KMS-11 (cell line): ENCODE measurements at regions not wholly inside any gene's neighbourhood (a gene's known extent, or its start where the extent isn't known, plus 50 kb on each side); places are given as distances from the start of the nearest gene placed in this dataset.

Experiments
- H2AFZ ChIP-seq: fragments of 200-600 bp; sonication (generic); 2 replicates; pipeline ENCODE4 v1.6.1; 2016; ENCODE audit warnings: antibody characterized with exemption, mixed run types, low read depth
- H3K27ac ChIP-seq: fragments of 200-600 bp; sonication (generic); 2 replicates; pipeline ENCODE4 v1.6.1; 2016; ENCODE audit warnings: mild to moderate bottlenecking, mixed run types
- H3K27me3 ChIP-seq: fragments of 200-600 bp; sonication (generic); 2 replicates; pipeline ENCODE4 v1.6.1; 2017; ENCODE audit warnings: mild to moderate bottlenecking, low read depth, mixed run types, moderate library complexity; ENCODE audit not compliant: insufficient read depth
- H3K36me3 ChIP-seq: fragments of 200-600 bp; sonication (generic); 2 replicates; pipeline ENCODE4 v1.6.1; 2017; ENCODE audit warnings: mild to moderate bottlenecking, mixed run types; ENCODE audit not compliant: insufficient read depth
- H3K4me1 ChIP-seq: fragments of 200-600 bp; sonication (generic); 2 replicates; pipeline ENCODE4 v1.6.1; 2016; ENCODE audit warnings: mild to moderate bottlenecking, low read depth, mixed run types; ENCODE audit not compliant: poor library complexity, severe bottlenecking
- H3K4me2 ChIP-seq: fragments of 200-600 bp; sonication (generic); 2 replicates; pipeline ENCODE4 v1.7.0; 2016; ENCODE audit warnings: mild to moderate bottlenecking, mixed run types
- H3K4me3 ChIP-seq: fragments of 200-600 bp; sonication (generic); IDR thresholded peaks from 2 replicates; pipeline ENCODE4 v1.6.1; 2017; ENCODE audit warnings: low read depth, low read length, mixed read lengths; ENCODE audit not compliant: insufficient read depth
- H3K79me2 ChIP-seq: fragments of 200-600 bp; sonication (generic); 2 replicates; pipeline ENCODE4 v1.6.1; 2016; ENCODE audit warnings: low read depth, mixed run types; ENCODE audit not compliant: insufficient read depth
- H3K9ac ChIP-seq: fragments of 200-600 bp; sonication (generic); 2 replicates; pipeline ENCODE4 v1.6.1; 2016; ENCODE audit warnings: mild to moderate bottlenecking, mixed run types
- H4K20me1 ChIP-seq: fragments of 200-600 bp; sonication (generic); 2 replicates; pipeline ENCODE4 v1.6.1; 2016; ENCODE audit warnings: mild to moderate bottlenecking, mixed run types; ENCODE audit not compliant: insufficient read depth
- CTCF ChIP-seq: fragments of 200-600 bp; sonication (generic); conservative IDR thresholded peaks from 2 replicates; pipeline ENCODE4 v1.6.1; 2017; ENCODE audit warnings: low read depth, mild to moderate bottlenecking, antibody characterized with exemption, low read length, moderate library complexity, mixed read lengths

- H3K79me2 ChIP-seq: no peaks in the 10 kb centered on the region
- H2AFZ ChIP-seq: no peak overlapping the region
- no peaks in the 10 kb centered on the region for H4K20me1 ChIP-seq
- H3K27ac ChIP-seq: no peak overlapping the region
- no peaks in the 10 kb centered on the region for H3K27me3 ChIP-seq
- no peak overlapping the region for H3K4me3 ChIP-seq
- TF ChIP-seq CTCF: no peak
- no peaks in the 10 kb centered on the region for H3K4me1 ChIP-seq
- no peak overlapping the region for H3K4me2 ChIP-seq
- no peaks in the 10 kb centered on the region for H3K36me3 ChIP-seq
- H3K9ac ChIP-seq: no peak overlapping the region
Observed at GRCh38 chrX:95101851-95102390, 1427.9 kb downstream of the FAM133A start.

DNA sequence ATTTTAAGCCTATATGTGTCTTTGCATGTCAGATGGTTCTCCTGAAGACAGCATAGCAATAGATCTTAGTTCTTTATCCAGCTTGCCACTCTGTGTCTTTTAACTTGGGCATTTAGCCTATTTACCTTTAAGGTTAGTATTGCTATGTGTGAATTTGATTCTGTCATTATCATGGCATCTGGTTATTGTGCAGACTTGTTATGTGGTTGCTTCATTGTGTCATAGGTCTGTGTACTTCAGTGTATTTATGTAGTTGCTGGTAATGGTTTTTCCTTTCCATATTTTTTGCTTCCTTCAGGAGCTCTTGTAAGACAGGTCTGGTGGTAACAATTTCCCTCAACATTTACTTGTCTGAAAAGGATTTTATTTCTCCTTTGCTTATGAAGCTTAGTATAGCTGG is 1443.5 kb downstream of the FAM133A start:
- H3K27me3 ChIP-seq: no peaks in the 10 kb centered on the region
- H3K4me1 ChIP-seq: no peaks in the 10 kb centered on the region
- no peak overlapping the region for H3K4me2 ChIP-seq
- no peaks in the 10 kb centered on the region for H3K36me3 ChIP-seq
- no peak overlapping the region for H3K27ac ChIP-seq
- no peaks in the 10 kb centered on the region for H3K79me2 ChIP-seq
- H2AFZ ChIP-seq: no peak overlapping the region
- H3K4me3 ChIP-seq: no peak overlapping the region
- H3K9ac ChIP-seq: no peak overlapping the region
- no peaks in the 10 kb centered on the region for H4K20me1 ChIP-seq
- TF ChIP-seq CTCF: no peak

- Histone ChIP-seq H3K36me3 (no peaks in the 10 kb centered on the region), H4K20me1 (no peaks in the 10 kb centered on the region), H3K4me1 (no peaks in the 10 kb centered on the region), H3K9ac (no peak overlapping the region), H3K4me2 (no peak overlapping the region), H3K4me3 (no peak overlapping the region), H3K79me2 (no peaks in the 10 kb centered on the region), H3K27ac (no peak overlapping the region), H3K27me3 (no peaks in the 10 kb centered on the region), H2AFZ (no peak overlapping the region)
- no peak for TF ChIP-seq CTCF
Observed at GRCh38 chrX:95145848-95146490, 1472.0 kb downstream of the FAM133A start.

- no peaks in the 10 kb centered on the region for H3K79me2 ChIP-seq
- TF ChIP-seq CTCF: no peak
- H3K9ac ChIP-seq: no peak overlapping the region
- H3K4me1 ChIP-seq: no peaks in the 10 kb centered on the region
- H3K4me2 ChIP-seq: no peak overlapping the region
- H4K20me1 ChIP-seq: no peaks in the 10 kb centered on the region
- no peak overlapping the region for H3K27ac ChIP-seq
- no peaks in the 10 kb centered on the region for H3K27me3 ChIP-seq
- H3K4me3 ChIP-seq: no peak overlapping the region
- no peaks in the 10 kb centered on the region for H3K36me3 ChIP-seq
- H2AFZ ChIP-seq: no peak overlapping the region
Observed at GRCh38 chrX:95152810-95153209, 1478.8 kb downstream of the FAM133A start.
